ENCODE measurements at regions not wholly inside any gene's neighbourhood (a gene's known extent, or its start where the extent isn't known, plus 50 kb on each side); places are given as distances from the start of the nearest gene placed in this dataset.

- Histone ChIP-seq H4K20me1 (ENCODE audit: low read length) (no peaks in the 10 kb centered on the region), H3K27me3 (ENCODE audit: low read length) (no peaks in the 10 kb centered on the region), H3F3A (ENCODE audit: low read length, unreplicated experiment) (no peaks in the 10 kb centered on the region), H3K9ac (ENCODE audit: low read length) (no peak overlapping the region), H3K79me2 (ENCODE audit: low read length) (no peaks in the 10 kb centered on the region), H3K9me2 (replicated peaks; ENCODE audit: low read length) (no peaks in the 10 kb centered on the region), H3K36me3 (ENCODE audit: low read depth, low read length) (no peaks in the 10 kb centered on the region), H3K27ac (ENCODE audit: low read length) (no peak overlapping the region), H3K9me3 (ENCODE audit: low read length) (0 out of 2 replicates have a peak, but pooled peaks cover 4% of the 10 kb centered on the region), H3K4me2 (ENCODE audit: low read length) (no peak overlapping the region), H3K4me1 (ENCODE audit: insufficient read depth, low read length) (no peaks in the 10 kb centered on the region), H2AFZ (ENCODE audit: low read length) (no peak overlapping the region), H3K4me3 (ENCODE audit: low read length) (no peak overlapping the region)
- BruUV-seq (replicated peaks): no TSS peak
- ATAC-seq (no peak), DNase-seq (no peak)
- intact Hi-C loops (cut with micrococcal nuclease): no loop called here
- TF ChIP-seq CTCF (conservative IDR thresholded peaks at IDR 0.05; ENCODE audit: low read depth, low read length) (no peak), EZH2 (IDR thresholded peaks at IDR 0.05; ENCODE audit: low read length, unreplicated experiment) (no peak), EZH2phosphoT487 (IDR thresholded peaks at IDR 0.05; ENCODE audit: borderline replicate concordance, low read length) (no peak)
- CTCF ChIA-PET: no interaction called here
- POLR2A ChIA-PET (ENCODE audit: unreplicated experiment): no interaction called here
Measured at GRCh38 chr3:62939707-62940106, 64.5 kb upstream of the CADPS start.

DNA sequence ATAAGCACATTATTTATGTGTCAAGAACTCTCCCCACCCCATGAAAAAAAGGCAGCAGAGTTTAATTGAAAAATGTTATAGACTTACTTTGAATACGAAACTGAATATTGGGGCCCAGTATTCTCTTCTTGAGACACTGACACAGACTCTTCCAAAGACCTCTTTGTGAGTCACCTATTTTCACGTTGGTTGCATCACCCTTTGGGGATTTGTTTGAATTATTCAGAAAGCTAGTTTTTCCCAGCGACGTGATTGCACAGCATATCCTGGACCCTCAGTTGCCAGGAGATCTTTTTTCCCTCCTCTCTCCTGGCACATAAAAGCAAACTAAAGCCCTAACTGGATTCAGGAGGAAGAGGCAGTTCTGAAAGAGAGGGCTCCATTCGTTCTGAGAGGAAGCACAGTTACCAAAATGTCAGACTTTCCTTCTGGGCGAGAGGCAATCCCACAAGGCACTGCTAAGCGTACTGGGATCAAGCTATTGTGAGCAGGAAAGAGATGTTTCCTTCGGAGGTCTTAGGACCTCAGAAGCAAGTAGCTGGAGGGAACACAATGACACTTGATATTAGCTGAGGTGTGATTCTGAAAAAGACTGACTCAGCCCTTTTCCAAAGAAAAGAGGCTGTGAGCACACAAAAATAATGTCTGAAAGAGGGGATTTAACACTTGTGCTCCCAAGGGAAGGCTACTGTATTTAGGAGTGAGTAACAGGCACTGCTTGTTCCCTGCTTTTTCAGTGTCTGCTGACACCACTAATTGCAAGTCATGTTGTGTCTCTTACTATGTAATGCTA is 65.8 kb upstream of the CADPS start:
- ChIA-PET CTCF (no interaction called here), POLR2A (ENCODE audit: unreplicated experiment) (no interaction called here)
- intact Hi-C loops (cut with micrococcal nuclease): no loop called here
- Histone ChIP-seq H4K20me1 (ENCODE audit: low read length) (no peaks in the 10 kb centered on the region), H3K9ac (ENCODE audit: low read length) (no peak overlapping the region), H3K27ac (ENCODE audit: low read length) (no peak overlapping the region), H3K4me2 (ENCODE audit: low read length) (no peak overlapping the region), H3K4me3 (ENCODE audit: low read length) (no peak overlapping the region), H3K4me1 (ENCODE audit: insufficient read depth, low read length) (no peaks in the 10 kb centered on the region), H2AFZ (ENCODE audit: low read length) (no peak overlapping the region), H3F3A (ENCODE audit: low read length, unreplicated experiment) (no peaks in the 10 kb centered on the region), H3K9me2 (replicated peaks; ENCODE audit: low read length) (no peaks in the 10 kb centered on the region), H3K9me3 (ENCODE audit: low read length) (0 out of 2 replicates have a peak, but pooled peaks cover 3% of the 10 kb centered on the region), H3K79me2 (ENCODE audit: low read length) (no peaks in the 10 kb centered on the region), H3K27me3 (ENCODE audit: low read length) (no peaks in the 10 kb centered on the region), H3K36me3 (ENCODE audit: low read depth, low read length) (no peaks in the 10 kb centered on the region)
- TF ChIP-seq EZH2phosphoT487 (IDR thresholded peaks at IDR 0.05; ENCODE audit: borderline replicate concordance, low read length) (no peak), CTCF (conservative IDR thresholded peaks at IDR 0.05; ENCODE audit: low read depth, low read length) (no peak), EZH2 (IDR thresholded peaks at IDR 0.05; ENCODE audit: low read length, unreplicated experiment) (no peak)
- ATAC-seq (no peak), DNase-seq (no peak)
- BruUV-seq (replicated peaks): no TSS peak

- H3K79me2 ChIP-seq (ENCODE audit: low read length): no peaks in the 10 kb centered on the region
- H3K9ac ChIP-seq (ENCODE audit: low read length): no peak overlapping the region
- no peaks in the 10 kb centered on the region for H3F3A ChIP-seq (ENCODE audit: low read length, unreplicated experiment)
- ATAC-seq: no peak
- no peak overlapping the region for H3K4me3 ChIP-seq (ENCODE audit: low read length)
- H2AFZ ChIP-seq (ENCODE audit: low read length): no peak overlapping the region
- no TSS peak for BruUV-seq (replicated peaks)
- no peak for DNase-seq
- POLR2A ChIA-PET (ENCODE audit: unreplicated experiment): no interaction called here
- TF ChIP-seq EZH2 (IDR thresholded peaks at IDR 0.05; ENCODE audit: low read length, unreplicated experiment) (no peak), EZH2phosphoT487 (IDR thresholded peaks at IDR 0.05; ENCODE audit: borderline replicate concordance, low read length) (no peak), CTCF (conservative IDR thresholded peaks at IDR 0.05; ENCODE audit: low read depth, low read length) (no peak)
- intact Hi-C loops (cut with micrococcal nuclease): no loop called here
- no peaks in the 10 kb centered on the region for H4K20me1 ChIP-seq (ENCODE audit: low read length)
- H3K36me3 ChIP-seq (ENCODE audit: low read depth, low read length): no peaks in the 10 kb centered on the region
- H3K4me2 ChIP-seq (ENCODE audit: low read length): no peak overlapping the region
- H3K9me2 ChIP-seq (replicated peaks; ENCODE audit: low read length): no peaks in the 10 kb centered on the region
- H3K9me3 ChIP-seq (ENCODE audit: low read length): no peaks in the 10 kb centered on the region
- H3K27ac ChIP-seq (ENCODE audit: low read length): no peak overlapping the region
- no peaks in the 10 kb centered on the region for H3K4me1 ChIP-seq (ENCODE audit: insufficient read depth, low read length)
- H3K27me3 ChIP-seq (ENCODE audit: low read length): no peaks in the 10 kb centered on the region
- CTCF ChIA-PET: no interaction called here
Measured at GRCh38 chr3:62942227-62942626, 67.0 kb upstream of the CADPS start.

Measured in PC-3 (cell line).